NCI-H2081 (cell line): ENCODE measurements at regions not wholly inside any gene's neighbourhood (a gene's known extent, or its start where the extent isn't known, plus 50 kb on each side); places are given as distances from the start of the nearest gene placed in this dataset.
"Not testable (repeated sequence)": the region's sequence is repeated elsewhere in the genome, so short reads cannot be mapped to it uniquely, and the experiment has no call there.

Experiments
- DNase-seq, 2 experiments: peaks; one replicate each; lab custom pipeline; 2025; lab: John Stamatoyannopoulos, UW

DNA sequence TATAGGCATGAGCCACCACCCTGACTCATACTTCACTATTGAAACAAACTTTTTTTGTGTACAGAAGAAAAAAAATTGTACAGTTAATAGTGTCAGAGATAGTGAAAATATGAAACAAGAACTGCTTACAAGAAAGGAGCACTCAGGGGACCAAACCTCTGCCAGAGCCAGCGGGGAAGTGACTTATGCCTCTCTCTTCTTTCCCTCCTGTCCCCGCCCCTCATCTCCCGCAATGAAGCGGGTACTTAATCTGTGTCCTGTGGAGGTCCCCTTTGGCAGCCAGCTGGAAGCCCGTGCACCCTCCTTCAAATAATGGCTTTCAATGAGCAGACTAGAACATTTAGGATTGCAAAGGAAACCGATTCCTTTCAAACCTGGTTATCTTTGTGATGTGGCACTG lies 51.5 kb downstream of the PPIAL4A start:
- DNase-seq = not testable (repeated sequence)

DNA sequence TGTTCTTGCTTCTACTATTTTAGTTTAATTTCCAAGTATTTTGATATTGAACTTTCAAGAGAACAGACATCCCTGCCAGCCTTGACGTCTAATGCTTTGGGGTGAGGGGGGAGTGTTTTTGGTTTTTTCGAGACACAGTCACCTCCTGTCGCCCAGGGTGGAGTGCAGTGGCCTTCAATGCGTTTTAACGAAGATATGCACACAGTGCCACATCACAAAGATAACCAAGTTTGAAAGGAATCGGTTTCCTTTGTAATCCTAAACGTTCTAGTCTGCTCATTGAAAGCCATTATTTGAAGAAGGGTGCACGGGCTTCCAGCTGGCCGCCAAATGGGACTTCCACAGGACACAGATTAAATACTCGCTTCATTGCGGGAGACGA lies 52.3 kb downstream of the PPIAL4A start:
- not testable (repeated sequence) for DNase-seq

GRCh38 chr1:120942218-120942944 lies 52.8 kb downstream of the PPIAL4A start:
- DNase-seq = peak; percentile 62 to 81

- not testable (repeated sequence) for DNase-seq
Observed at GRCh38 chr1:120942945-120943319, 53.4 kb downstream of the PPIAL4A start.

- not testable (repeated sequence) for DNase-seq
Observed at GRCh38 chr1:120944691-120945090, 55.1 kb downstream of the PPIAL4A start.

DNA sequence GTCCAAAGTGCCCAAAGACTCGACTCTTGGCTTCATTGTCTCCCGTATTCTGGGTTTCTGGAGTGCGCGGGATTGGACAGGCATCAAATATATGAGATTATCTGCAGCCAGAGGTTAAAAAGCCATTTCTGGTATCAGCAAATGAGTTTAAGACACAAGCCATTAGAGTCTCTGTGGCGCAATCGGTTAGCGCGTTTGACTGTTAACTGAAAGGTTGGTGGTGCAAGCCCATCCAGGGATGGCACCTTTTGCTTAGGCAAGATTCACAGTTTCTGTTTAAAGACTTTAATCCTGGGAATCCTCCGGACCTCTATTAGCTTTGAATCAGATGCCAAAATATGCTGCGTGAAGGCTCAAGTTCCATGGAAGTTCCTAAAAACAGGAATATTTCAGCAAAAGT lies 55.6 kb downstream of the PPIAL4A start:
- DNase-seq = not testable (repeated sequence)

DNA sequence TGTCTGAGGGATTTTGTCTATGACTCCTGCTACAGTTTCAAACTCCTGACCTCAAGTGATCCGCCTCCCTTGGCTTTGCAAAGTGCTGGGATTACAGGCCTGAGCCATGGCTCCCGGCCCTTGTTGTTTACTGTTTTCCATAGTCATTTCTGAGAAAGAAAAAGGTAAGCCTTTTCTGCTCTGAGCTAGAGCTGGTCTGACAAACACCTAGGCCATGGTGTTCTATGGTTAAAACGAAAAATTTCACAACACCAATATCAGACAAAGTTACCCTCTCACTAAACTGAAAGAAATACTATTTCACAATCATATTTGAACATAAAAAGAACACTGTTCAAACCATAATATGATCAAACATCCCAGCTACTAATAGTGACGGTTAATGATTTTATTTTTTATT lies 57.5 kb downstream of the PPIAL4A start:
- not testable (repeated sequence) for DNase-seq

- not testable (repeated sequence) for DNase-seq
Observed at GRCh38 chr1:120949724-120950123, 60.2 kb downstream of the PPIAL4A start.

- DNase-seq = not testable (repeated sequence)
Observed at GRCh38 chr1:120950633-120951032, 61.1 kb downstream of the PPIAL4A start.

DNA sequence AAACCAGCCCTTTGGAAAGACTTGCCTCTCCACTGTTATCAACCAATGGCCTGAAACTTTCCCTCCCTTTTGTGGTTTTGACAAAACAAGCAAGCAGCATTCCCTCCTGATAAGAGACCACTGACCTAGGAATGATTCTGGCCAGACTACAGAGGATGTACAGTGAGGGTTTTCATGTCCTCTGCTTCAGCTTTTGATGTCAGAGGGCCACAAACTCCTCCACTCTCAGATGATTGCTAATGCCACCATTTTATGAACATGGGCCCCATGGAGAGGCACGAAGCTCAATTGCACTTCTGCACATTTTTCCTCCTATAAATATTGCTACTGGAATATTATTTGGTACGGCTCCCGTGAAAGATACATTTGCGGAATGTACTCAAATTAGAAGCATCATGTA lies 61.5 kb downstream of the PPIAL4A start:
- not testable (repeated sequence) for DNase-seq

DNA sequence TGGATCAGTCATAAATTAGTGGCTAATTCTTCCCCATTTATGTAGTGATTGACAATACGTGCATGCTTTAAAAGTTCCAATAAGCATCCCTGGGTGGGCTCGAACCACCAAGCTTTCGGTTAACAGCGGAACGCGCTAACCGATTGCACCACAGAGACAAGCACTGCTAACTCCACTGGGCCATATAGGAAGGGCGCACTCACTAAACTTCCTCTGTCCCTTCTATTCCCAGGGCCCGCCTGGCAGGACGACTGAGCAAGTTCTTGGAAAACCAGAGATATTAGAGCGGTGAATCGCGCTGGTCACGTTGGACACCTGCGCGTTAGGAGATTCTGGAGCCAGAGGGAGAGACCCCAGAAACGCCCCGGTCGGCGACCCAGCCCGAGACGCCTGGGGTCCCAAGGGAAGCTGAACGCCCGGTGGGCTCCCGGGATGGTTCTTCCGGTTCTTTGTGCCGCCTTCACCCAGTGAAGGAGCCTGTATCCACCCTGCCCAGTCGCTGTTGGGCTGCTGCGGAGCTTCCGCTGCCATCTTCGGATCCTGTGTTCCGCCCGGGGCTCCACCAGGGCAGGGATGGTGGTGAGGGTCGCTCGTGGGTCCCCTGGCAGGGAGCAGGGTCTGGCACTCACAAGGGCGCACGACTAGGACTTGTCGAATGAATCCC lies 62.8 kb downstream of the PPIAL4A start:
- DNase-seq = not testable (repeated sequence)

DNA sequence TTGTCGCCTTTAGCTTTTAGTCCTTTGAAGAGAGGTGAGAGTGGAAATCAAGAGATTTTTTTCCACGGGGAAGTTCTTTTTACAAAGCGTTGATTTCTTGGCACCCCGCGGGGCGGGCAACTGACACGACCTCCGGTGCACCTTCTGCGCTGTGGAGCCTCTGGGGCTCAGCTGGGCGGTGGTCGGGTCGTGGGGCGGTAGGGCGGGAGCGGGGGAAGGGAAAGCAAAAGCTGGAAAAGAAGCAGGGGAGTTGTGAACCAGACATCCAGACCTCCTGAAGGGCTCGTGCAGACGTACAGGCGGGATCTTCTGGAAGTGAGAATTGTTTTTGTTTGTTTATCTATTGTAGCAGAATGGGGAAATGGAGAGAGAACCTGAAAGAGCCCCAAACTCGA lies 63.3 kb downstream of the PPIAL4A start:
- DNase-seq = not testable (repeated sequence)

DNA sequence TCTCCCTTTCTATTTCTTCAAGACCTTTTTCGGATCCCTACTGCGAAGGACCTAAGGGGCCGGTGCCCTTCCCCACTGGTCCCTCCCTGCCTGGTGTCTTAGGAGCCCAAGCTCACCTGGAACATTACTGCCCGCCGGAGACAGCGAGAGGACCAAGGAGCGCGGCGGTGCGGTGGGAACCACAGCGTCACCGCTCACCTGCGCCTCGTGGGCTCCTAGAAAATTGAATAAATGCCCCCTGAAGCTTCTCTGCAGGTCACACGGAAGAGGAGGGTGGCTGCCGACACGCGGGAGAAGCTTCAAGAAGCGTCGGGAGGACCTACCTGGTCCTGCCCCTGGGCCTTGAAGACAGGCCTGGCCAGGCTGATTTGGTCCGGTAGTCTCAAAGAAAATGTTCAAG lies 65.2 kb downstream of the PPIAL4A start:
- DNase-seq = no peak

DNA sequence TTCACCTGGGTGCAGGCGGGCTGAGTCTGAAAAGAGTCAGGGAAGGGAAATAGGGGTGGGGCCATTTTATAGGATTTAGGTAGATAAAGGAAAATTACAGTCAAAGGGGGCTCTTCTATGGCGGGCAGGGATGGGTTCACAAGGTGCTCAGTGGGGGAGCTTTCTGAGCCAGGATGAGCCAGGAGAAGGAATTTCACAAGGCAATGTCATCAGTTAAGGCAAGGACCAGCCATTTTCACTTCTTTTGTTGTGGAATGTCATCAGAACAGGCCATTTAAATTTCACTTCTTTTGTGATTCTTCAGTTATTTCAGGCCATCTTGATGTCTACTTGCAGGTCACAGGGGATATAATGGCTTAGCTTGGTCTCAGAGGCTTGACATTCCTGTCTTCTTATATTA lies 66.4 kb downstream of the PPIAL4A start:
- DNase-seq = not testable (repeated sequence)

- DNase-seq = not testable (repeated sequence)
Observed at GRCh38 chr1:120966018-120966417, 76.4 kb downstream of the PPIAL4A start.

GRCh38 chr1:120972863-120973262 lies 83.3 kb downstream of the PPIAL4A start:
- DNase-seq = not testable (repeated sequence)

- DNase-seq = not testable (repeated sequence)
Observed at GRCh38 chr1:120973836-120974235, 84.3 kb downstream of the PPIAL4A start.

GRCh38 chr1:120977279-120977678 lies 87.7 kb downstream of the PPIAL4A start:
- not testable (repeated sequence) for DNase-seq

GRCh38 chr1:120981489-120982094 lies 92.0 kb downstream of the PPIAL4A start:
- not testable (repeated sequence) for DNase-seq

- not testable (repeated sequence) for DNase-seq
Observed at GRCh38 chr1:120994614-120995013, 105.0 kb downstream of the PPIAL4A start.

GRCh38 chr1:120995025-120995424 lies 105.5 kb downstream of the PPIAL4A start:
- not testable (repeated sequence) for DNase-seq

GRCh38 chr1:121001090-121001726 lies 111.6 kb downstream of the PPIAL4A start:
- DNase-seq = not testable (repeated sequence)
